ENCODE measurements at regions not wholly inside any gene's neighbourhood (a gene's known extent, or its start where the extent isn't known, plus 50 kb on each side); places are given as distances from the start of the nearest gene placed in this dataset.

DNA sequence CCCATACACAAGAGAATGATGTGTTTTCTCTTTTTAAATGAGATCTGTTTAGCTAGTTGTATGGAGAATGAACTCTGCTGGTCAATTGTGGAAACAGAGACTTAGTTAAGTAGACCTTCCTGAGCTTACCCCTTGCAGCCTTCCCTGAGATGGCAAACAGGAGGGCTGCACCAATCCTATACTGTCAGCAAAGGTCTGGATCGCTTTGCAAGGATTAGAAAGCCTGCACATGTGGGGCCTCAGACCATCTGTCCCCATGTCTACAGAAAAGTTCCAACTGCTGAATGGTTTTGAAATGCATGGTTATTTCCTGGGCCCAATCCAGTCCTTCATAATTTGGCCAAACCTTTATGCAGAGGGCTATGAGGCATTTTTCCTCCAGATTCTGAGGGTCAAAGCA is 183.9 kb upstream of the SLC10A2 start:
- no peak for DNase-seq

DNA sequence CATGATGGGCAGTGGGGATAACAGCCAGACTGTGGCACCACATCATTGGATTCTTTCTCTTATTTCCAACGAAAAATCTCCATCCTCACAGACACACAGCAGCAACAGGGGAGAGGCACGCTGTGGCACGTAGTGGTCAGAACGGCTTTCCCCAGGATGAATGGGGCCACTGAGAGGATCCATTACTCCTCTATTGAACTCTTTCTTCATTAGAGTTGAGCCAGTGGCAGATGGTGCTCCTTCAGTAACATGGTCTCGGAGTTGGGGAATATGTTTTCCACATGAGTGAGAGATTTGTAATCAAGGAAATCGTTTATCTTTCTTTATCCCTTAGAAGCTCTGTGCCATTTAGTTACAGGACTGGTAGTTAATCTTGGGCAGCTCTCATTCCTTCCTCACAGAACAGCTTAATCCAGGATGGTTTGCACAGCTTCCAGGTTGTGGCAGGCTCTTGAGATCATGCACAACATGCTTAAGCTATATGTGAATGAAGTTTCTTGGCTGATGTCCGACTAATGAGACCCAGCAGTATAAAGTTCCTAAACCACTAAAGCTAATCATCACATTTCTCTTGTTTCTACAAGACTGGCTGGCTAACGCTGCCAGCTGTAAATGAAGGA is 180.5 kb upstream of the SLC10A2 start:
- DNase-seq: no peak

DNA sequence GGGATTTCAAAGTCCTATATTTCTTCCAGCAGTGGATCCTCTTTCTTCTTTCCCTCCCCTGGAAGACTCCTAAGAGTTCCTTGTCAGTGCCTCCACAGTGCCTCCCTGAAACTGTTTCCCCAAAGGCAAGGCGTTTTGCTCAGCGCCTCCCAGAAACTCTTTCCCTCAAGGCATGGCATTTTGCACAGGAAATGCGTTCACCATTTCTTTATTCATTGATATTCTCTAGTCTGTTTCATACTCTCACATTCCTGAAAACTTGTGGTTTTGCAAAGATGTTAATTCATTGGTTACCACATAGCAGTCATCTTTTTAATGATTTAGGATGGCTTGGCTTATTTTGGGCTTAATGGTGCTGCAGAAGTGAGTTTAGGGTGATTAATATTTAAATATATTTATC is 177.3 kb upstream of the SLC10A2 start:
- no peak for DNase-seq

DNA sequence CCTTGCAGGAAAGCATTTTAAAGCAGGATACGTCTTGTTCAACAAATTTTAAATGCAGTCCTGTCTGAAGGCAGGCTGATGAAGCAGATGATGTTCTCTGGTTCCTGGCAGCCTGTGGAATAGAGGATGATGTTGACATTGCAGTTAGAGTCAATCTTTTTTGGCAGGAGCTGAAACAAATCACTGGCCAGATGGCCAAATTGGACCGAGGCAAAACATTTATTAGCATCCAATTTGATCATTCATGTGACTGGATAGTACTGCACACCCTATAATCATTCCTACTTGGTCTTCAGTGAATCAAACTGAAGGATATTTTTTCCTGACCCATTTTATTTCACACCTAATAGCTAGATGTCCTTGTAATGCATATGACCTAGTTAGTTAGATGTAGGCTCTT is 172.2 kb upstream of the SLC10A2 start:
- peak in 1 of 2 experiments; percentile 34 for DNase-seq

DNA sequence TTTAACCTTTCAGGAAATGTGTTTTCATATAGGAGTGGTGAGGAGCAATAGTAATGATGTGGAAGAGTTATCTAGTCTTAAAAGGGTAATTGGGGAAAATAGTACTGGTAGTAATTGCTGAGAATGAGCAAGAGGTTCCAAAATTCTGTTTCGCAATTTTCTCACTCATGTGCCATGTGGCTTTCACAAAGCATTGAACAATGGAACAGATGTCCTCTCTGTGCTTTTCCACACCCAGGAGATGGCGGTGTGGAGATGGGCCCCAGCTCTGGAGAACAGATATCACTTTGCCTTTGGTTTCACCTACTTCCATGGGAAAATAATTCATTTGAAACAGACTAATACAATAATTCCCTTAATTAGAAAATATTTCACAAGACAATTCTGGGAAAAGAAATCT is 170.0 kb upstream of the SLC10A2 start:
- DNase-seq: no peak

DNA sequence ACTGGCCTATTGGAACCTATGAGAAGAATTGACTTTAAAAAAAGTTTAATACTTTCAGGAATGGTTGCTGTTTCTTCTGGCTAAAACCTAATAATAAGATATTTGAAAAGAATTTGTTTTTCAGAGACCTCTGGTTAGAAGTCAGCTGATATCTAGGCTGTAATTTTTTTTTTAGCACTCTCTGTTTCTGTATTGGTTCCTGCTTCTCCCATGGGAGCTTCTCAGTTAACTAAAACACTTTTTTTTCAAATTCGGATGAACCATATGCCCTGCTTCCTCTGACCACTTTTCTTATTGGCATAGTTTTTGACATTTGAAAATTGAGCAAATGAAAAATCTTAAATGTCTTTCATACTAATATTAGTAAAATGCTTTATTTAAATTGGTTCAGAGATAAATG is 163.5 kb upstream of the SLC10A2 start:
- no peak for DNase-seq

DNA sequence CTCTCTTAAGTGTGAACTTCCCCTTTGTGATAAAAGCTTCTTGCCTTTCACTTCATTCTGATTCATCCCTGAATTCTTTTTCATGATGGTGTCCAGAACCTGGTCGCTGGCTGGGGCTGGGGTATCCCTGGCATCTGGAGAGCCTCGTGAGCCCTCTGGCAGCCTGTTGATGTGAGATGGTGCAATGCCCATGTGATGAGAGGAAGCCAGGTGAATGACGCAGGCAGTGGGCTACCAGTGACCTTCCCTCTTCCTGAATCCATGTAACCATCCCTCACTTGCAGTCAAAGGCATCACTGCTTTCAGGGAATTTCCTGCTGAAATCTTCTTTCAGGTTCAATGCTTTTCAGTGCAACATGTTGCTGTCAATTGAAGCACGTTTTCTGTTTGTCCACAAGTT is 158.6 kb upstream of the SLC10A2 start:
- DNase-seq: no peak

DNA sequence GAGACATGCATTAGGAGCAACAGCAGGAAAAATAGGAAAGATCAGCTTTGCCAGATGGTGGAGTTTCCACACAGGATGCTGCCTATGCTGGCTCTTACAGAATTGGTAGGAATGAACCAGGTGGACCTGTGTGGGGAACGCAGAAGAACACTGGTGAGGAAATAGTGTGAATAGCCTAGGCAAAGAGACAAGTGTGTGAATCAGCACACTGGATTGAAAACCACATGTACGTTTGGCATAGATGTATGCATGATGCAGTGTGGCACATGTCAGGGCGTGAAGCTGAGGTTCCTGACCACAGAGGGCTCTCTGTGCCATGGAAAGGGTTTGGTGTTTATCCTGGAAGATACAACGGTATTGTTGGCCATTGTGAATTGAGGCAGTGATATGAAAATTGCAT is 156.5 kb upstream of the SLC10A2 start:
- no peak for DNase-seq

DNA sequence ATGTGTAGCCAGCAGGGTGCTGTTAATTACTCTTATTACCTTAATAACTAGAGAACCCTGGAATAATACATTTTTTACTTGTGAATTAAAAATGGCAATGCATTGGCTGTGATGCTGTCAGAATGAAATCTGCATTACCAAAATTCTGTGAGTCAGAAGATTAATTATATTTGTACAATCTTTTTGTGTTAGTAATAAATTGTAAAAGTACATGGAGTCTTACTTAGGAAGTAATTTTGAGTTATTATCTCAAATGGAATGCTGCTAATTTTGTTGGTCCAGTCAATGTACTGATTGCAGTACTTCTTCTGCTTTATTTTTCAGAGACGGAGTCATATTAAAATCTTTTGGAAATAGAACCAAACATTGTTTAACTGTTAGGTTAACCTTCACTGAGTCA is 152.0 kb upstream of the SLC10A2 start:
- no peak for DNase-seq

DNA sequence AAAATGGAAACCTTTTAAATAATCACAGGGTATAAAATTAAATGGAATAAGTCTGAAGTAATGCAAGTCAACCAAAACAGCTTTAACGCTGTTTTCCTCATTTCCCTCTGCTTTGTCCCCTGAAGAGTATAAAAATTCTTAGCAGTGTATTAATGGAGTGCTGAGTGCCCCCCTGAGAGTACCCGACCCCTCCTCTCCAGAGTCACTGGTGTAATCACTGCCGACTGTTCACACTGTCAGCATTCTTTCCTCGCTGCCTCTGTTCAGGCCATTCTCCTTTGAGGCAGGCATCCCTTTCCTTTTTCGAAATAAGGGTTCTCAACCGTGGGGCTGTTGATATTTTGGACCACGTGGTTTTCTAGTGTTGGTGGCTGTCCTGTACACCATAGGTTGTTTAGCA is 146.9 kb upstream of the SLC10A2 start:
- no peak for DNase-seq

DNA sequence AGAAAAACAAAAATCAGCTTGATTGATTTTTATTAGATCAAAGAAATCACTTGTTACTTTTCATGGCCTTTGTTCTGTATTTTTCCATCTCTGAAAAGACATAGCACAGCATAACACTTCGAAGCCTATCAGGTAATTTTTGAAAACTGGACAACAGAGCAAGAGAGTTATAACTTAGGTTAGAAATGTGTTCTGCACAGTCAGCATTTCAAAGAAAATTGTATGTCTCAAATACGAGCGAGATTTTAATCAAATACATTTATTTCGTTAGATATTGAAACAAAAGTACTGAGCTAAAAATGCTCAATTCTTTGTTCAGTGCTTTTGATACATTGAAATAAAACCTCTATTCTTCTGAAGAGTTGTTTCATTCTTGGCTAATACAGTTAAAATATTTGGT is 144.1 kb upstream of the SLC10A2 start:
- no peak for DNase-seq

DNA sequence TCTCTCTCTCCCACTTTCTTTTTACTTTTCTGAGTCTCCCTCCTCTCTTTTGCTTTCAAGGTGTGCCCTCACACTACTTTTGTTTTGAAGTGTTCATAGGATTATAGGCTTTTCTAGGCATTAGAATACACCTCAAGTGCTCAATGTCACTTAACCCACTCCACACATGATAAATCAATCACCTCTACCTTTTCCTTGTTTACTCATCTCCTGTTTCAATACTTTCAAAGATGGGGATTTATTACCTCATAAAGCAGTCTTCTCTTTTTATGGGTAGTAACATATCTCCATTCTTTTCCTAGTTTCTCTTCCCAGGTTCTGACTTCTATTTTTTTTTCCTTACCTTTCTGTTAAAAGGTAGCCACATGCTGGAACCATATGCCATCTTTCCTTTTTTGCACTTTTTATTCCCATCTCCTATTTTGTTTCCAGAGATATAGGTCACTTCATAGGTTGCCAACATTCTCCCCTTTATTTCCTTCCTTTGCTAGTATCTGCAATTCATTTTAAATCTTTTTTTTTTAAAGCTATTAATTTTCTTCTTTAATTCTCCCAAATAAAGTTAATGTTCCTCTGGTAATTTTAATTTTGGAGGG is 137.6 kb upstream of the SLC10A2 start:
- DNase-seq: no peak

DNA sequence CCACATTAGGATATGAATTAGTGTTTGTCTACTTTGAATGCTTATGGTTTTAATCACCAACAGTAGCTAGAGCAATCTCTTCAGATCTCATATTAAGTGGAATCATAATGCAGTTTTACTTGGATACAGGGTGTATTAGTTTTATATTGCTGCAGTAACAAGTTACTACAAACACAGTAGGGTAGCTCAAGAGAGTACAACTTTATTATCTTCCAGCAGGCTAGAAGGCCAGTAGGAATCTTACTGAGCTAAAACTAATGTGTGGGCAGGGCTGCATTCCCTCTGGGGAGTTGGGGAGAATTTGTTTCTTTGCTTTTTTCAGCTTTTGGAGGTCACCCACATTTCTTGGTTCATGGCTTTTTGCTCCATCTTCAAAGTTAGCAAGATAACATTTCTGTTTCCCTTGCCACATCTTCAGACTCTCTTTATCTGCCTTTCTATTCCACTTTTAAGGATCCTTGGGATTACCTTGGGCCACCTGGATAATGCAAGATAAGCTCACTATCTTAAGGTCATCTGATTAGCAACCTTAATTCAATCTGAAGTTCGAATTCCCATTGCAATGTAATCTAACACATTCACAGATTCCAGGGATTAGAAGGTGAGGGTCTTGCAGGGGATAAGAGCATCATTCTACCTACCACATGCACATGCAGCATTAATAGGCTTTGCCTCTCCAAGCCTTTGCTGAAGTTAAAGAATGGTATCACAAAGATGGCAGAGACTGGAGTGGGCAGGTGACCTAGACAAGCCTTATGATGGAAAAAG is 134.1 kb upstream of the SLC10A2 start:
- DNase-seq: no peak

DNA sequence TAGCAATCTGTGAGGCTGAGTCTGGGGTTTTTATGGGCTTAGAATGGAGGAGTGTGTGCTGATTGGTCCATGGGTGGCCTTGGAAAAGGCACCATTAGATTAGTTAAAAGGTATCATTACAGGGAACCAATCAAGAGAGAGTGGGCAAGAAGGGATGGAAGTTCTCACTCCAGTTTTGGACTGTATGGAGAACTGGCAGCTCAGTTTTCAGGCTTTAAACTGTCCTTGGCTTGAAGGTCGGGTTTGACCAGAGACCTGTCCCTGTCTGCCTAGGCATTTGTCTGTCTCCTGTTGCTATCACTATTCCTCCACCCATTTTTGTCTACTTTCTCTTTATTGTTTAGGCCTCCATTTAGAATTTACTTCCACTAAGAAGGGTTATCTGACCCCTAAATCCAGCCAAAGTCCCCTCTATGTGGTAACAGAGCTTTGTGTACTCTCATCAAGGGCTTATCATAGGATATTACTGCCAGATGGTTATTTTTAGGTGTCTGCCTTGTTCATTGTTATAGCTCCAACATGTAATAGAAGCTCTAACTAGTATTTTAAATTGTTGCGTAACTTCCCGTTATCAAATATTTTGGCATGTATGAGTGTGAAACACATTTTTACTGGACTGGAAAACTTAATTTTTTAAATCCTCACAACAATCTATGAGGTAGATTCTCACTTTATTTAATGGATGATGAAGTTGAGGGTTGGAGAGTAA is 133.3 kb upstream of the SLC10A2 start:
- no peak for DNase-seq

DNA sequence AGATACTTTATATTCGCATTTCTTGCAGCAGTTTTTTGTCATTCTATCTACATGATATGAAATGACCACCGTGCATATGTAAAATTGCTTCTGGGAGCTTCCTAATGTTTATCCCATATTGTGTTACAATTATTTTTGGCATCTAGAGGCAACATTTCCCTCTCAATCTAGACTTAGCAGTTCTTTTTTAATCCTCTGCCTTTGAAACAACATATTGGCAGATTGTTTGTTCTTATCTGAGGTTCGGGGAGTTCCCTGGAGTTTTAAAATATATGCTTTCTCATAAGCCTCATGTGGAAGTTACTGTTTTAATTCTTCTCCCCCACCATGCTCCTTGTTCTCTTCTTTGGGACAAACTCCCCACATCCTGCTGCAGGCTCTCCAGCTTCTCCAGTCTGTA is 130.1 kb upstream of the SLC10A2 start:
- no peak for DNase-seq

DNA sequence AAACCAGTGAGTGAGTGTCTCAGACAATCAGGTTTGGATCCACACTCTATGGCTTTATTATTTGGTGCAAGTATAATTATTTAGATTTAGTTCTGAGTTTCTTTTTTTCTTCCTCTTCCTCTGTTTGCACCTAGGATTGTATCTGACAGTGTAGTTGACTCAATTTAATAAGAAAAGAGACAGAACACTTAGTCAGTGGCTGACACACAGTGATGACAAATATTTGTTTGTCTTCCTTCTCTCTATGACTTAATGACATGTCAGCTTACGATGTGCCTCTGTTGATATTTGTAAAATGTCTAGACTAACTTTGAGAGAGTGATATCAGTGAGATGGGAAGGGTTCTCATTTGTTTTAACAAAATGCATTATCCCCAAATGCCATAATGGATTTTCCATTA is 129.5 kb upstream of the SLC10A2 start:
- no peak for DNase-seq

DNA sequence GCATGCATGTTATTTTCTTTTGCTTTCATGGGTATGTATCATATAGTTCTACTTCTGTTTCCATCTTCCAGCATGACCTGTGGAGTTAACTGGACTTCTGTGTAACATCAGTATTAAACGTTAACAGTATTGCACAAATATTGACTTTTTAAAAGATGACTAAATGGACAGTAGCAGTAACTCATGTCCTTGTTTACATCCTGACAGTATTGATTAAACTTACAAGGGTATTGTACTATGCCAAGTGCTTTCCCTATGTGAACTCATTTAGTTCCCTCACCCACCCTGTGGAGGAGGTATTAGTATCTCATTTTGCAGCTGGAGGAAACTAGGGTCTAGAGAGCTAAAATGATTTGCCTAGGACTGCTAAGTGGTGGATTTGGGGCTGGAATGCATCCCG is 128.7 kb upstream of the SLC10A2 start:
- no peak for DNase-seq

DNA sequence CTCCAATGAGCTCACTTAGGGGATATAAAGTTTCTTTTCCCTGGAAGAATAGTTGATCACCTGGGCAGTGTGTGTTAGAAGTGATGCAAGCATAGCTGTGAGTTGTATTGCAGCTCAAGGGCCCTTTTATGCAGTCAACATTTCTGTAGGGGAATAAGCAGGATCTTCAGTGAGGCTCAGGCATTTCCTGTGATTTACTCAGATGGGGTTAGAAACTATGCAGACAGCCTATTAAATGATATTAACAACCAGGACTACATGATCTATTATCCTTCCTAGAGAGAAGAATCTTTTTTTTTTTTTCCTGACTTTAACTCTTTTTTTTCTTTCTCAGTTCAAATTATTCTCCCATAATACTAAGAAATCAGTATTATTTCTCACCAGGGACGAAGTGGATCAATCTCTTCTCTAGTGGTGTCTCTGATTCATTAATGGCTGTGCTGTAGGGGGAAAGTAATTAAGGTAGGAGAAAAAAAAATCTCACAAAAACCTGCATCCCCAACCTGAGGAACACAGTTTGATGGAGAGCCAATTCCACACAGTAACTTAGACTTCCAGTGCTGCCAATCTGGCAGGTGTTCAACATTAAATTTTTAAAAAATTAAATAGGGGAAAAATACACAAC is 126.4 kb upstream of the SLC10A2 start:
- no peak for DNase-seq

DNA sequence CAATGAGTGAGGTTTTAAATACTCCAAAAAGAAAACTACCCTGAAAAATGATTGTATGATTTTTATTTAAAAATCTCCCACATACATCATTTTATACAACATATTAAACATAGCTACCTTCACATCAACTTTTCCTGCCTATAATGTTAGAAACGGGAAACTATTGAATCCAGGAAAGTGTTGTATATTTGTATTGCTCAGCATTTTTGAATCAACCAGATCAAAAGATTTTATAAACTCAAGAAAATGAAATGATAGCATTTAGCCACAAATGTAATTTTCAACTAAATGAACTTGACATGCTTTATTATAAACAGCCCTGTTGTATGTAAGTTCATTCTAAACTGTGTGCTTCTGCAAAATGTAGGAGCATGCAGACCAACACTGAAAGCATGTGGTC is 124.6 kb upstream of the SLC10A2 start:
- no peak for DNase-seq

DNA sequence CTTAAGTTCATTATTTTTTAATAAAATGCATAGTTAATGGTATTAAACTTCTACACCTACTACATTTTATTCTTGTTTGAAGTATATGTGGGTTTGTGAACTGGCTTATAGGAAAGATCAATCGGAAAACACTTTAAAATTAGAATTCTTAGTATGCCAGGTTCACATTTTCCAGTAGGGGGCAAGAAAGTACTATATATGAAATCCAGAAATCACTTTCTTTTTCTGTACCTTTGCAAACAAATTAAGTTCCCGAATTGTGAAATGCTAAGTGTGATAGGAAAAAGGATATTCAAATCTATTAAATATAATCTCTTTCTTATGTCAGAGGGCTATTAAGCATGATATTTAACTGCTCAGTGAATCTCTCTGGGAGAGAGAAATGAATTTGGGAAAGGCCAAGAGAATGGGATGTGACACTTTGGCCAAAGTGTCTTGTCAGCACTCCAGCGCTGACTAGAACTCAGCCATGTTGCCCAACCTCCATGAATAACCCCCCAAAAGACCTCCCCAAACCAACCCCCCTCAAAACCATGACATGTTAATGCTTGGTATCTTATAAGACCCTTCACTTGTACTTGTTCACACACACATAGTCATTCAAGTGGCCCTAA is 122.6 kb upstream of the SLC10A2 start:
- peak in 1 of 2 experiments; percentile 27 for DNase-seq

DNA sequence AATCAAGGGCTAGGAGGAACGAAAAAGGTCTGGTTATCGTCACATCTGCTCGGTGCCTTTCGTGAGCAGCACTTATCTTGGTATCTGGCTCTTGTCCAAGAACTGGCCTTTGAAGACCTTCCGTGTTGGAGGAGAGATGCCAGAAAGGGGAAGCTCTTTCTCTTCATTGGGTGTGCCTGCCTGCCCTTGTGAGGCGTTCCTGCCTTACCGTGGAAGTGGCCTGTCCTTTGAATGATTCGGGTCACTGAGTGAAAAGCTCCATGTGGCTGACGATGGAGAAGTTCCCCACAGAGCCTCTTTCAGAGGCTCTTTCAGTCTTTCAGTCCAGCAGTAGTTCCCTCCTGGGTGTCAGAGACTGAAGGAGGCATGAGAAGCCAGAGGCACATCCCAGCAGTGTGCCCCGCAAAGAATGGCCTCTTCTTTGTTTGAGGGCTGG is 121.5 kb upstream of the SLC10A2 start:
- no peak for DNase-seq

DNA sequence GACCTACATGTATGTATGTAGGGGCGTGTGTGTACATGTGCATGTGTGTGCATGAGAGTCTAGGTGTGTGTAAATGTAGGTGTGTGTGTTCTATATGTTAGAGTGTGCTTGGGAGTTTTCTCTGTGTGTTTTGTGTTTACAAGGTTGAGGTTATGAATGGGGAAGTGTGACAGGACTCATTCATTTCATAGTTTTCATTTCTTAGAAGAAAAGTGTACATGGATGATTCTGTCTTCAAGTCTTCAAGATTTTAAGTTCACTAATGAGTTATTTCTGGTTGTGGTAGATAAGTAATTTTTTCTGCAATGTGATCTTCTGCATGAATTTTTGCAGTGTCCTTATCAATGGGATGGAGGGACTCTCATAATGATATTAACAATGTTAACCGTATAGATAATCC is 118.2 kb upstream of the SLC10A2 start:
- no peak for DNase-seq
